Activated CD4-positive, alpha-beta T cell treated with anti-CD3 and anti-CD28 coated beads, Interleukin-2, amount 10 ng/mL, durations not matched to agents 24 days and 14 days (primary cell): ENCODE measurements at regions not wholly inside any gene's neighbourhood (a gene's known extent, or its start where the extent isn't known, plus 50 kb on each side); places are given as distances from the start of the nearest gene placed in this dataset.
"Not testable (repeated sequence)": the region's sequence is repeated elsewhere in the genome, so short reads cannot be mapped to it uniquely, and the experiment has no call there.

Source experiments
- DNase-seq: peaks from one replicate; pipeline ENCODE4 v3.0.0; 2022
- H3K27ac Mint-ChIP-seq: one replicate; pipeline ENCODE4 v1.8.0; 2022; ENCODE audit warnings: mild to moderate bottlenecking, mixed read lengths
- H3K27me3 Mint-ChIP-seq: one replicate; pipeline ENCODE4 v1.8.0; 2022; ENCODE audit warnings: mixed read lengths
- H3K36me3 Mint-ChIP-seq: one replicate; pipeline ENCODE4 v1.8.0; 2022; ENCODE audit warnings: low read depth, mild to moderate bottlenecking, mixed read lengths
- H3K4me1 Mint-ChIP-seq: one replicate; pipeline ENCODE4 v1.8.0; 2021; ENCODE audit warnings: mixed read lengths
- H3K4me3 Mint-ChIP-seq: one replicate; pipeline ENCODE4 v1.8.0; 2022; ENCODE audit warnings: mild to moderate bottlenecking, moderate library complexity, mixed read lengths
- H3K9me3 Mint-ChIP-seq: one replicate; pipeline ENCODE4 v1.8.0; 2021; ENCODE audit warnings: mixed read lengths
- intact Hi-C: fragments of 100-400 bp; cut with micrococcal nuclease; formaldehyde crosslinking; loops from one replicate; pipeline ENCODE4 v1.15.1; 2023

GRCh38 chr15:28789401-28790114 is 58.9 kb downstream of the GOLGA6L7 start:
- Mint-ChIP-seq H3K27me3 (peaks cover 46% of the 10 kb centered on the region), H3K4me3 (peak overlapping the region; percentile 23)
- H3K4me1 Mint-ChIP-seq, H3K36me3 Mint-ChIP-seq, H3K9me3 Mint-ChIP-seq, H3K27ac Mint-ChIP-seq, intact Hi-C loops: not testable (repeated sequence)
- peak; percentile 62 for DNase-seq

DNA sequence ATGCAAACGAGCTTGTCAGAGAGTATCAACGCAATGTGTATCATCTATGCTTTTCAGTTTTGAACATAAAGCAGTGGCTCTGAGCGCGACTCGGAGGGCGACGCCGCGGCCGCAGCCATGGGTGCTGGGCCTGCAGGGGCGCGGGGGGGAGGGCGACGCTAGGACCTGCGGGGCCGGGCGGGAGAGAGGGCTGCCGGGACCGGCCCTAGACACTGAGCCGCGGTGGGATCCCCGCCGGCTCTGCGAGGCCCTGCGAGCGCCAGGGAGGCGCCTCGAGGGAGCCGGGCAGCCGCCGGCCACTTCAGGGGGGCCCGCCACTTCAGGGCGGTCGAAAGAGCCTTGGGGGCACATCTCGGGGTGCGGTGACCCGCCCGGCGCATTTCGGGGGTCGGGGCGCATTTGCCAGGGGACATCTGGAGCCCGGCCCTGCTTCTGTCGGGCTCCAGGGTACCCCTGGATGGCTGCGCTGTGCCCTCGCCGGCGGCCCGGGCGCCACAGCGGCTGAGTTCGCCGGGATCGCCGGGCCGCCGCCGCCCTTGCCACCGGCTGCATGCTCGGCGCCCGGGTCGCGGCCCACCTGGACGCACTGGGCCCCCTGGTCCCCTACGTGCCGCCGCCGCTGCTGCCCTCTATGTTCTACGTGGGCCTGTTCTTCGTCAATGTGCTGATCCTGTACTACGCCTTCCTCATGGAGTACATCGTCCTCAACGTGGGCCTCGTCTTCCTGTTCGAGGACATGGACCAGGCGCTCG is 59.6 kb downstream of the GOLGA6L7 start:
- H3K27me3 Mint-ChIP-seq = peaks cover 46% of the 10 kb centered on the region
- DNase-seq, H3K9me3 Mint-ChIP-seq, H3K4me3 Mint-ChIP-seq, intact Hi-C loops, H3K36me3 Mint-ChIP-seq, H3K4me1 Mint-ChIP-seq, H3K27ac Mint-ChIP-seq: not testable (repeated sequence)

- H3K27me3 Mint-ChIP-seq = peaks cover 44% of the 10 kb centered on the region
- DNase-seq, H3K4me1 Mint-ChIP-seq, H3K27ac Mint-ChIP-seq, H3K4me3 Mint-ChIP-seq, H3K36me3 Mint-ChIP-seq, intact Hi-C loops, H3K9me3 Mint-ChIP-seq: not testable (repeated sequence)
These were observed 60.3 kb downstream of the GOLGA6L7 start for GRCh38 chr15:28788176-28788575.

- no peak overlapping the region for H3K27ac Mint-ChIP-seq
- H3K4me3 Mint-ChIP-seq = no peak overlapping the region
- intact Hi-C loops = no loop called here
- no peaks in the 10 kb centered on the region for H3K9me3 Mint-ChIP-seq
- H3K36me3 Mint-ChIP-seq = no peaks in the 10 kb centered on the region
- H3K4me1 Mint-ChIP-seq = peaks cover 2% of the 10 kb centered on the region
- DNase-seq = no peak
- peaks cover 35% of the 10 kb centered on the region for H3K27me3 Mint-ChIP-seq
These were observed 61.9 kb downstream of the GOLGA6L7 start for GRCh38 chr15:28786521-28786920.

GRCh38 chr15:28784347-28785163 is 63.9 kb downstream of the GOLGA6L7 start:
- H3K27ac Mint-ChIP-seq, H3K4me1 Mint-ChIP-seq, H3K4me3 Mint-ChIP-seq, DNase-seq, H3K9me3 Mint-ChIP-seq, intact Hi-C loops, H3K36me3 Mint-ChIP-seq: not testable (repeated sequence)
- H3K27me3 Mint-ChIP-seq = peaks cover 29% of the 10 kb centered on the region

- no peak overlapping the region for H3K4me3 Mint-ChIP-seq
- no peaks in the 10 kb centered on the region for H3K9me3 Mint-ChIP-seq
- H3K36me3 Mint-ChIP-seq = no peaks in the 10 kb centered on the region
- intact Hi-C loops = no loop called here
- H3K27me3 Mint-ChIP-seq = peaks cover 28% of the 10 kb centered on the region
- H3K4me1 Mint-ChIP-seq = no peaks in the 10 kb centered on the region
- no peak for DNase-seq
- H3K27ac Mint-ChIP-seq = no peak overlapping the region
These were observed 64.6 kb downstream of the GOLGA6L7 start for GRCh38 chr15:28783873-28784272.

DNA sequence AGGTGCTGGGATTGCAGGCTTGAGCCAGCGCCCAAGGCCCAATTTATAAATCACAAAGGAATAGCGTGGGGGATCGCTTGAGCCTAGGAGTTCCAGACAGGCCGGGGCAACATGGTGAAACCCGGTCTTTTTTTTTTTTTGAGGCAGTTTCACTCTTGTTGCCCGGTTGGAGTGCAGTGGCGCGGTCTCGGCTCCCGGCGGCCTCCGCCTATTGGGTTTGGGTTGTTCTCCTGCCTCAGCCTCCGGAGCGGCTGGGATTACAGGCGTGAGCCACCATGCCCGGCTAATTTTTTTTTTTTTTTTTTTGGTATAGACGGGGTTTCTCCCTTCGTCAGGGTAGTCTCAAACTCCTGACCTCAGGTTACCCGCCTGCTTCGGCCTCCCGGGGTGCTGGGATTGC is 65.0 kb downstream of the GOLGA6L7 start:
- no peak for DNase-seq
- Mint-ChIP-seq H3K4me3 (no peak overlapping the region), H3K27ac (no peak overlapping the region), H3K9me3 (no peaks in the 10 kb centered on the region), H3K36me3 (no peaks in the 10 kb centered on the region), H3K27me3 (peaks cover 28% of the 10 kb centered on the region), H3K4me1 (no peaks in the 10 kb centered on the region)
- intact Hi-C loops = no loop called here

DNA sequence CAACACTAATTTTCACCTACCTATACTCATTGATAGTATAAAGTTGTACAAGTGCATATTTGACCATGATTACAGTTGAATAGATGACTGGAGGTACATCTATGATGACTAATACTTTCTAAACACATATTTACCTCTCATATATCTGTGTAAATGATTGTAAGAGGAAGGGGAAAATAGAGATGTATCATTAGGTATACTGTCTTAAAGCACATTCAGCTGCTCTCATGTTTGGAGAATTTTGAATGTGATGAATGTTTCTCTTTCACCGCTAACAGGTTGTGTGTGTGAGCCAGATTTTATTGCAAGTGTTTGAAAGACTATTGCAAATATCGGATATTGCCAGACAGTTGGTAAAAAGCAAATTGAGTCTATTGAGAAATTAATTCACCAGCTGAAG is 66.2 kb upstream of the GOLGA8M start:
- H3K4me3 Mint-ChIP-seq, H3K9me3 Mint-ChIP-seq, DNase-seq, H3K4me1 Mint-ChIP-seq, H3K27ac Mint-ChIP-seq, intact Hi-C loops, H3K27me3 Mint-ChIP-seq, H3K36me3 Mint-ChIP-seq: not testable (repeated sequence)

DNA sequence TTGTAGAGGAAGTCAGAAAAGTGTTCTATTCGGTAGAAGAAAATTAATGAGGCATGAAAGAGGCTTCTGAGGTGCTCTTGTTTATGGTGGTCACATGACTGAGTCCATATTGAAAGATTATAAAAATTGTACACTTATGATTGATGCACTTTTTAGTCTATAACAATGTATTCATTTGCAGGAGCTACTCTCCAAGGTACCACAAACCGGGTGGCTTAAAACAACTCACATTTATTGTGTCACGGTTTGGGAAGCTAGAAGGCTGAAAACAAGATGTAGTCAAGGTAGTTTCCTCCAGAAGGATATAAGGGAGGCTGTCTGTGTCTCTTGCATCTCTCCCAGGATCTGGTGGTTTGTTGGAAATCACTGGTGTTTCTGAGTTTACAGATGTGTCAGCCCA is 60.6 kb upstream of the GOLGA8M start:
- H3K4me1 Mint-ChIP-seq, H3K27ac Mint-ChIP-seq, H3K36me3 Mint-ChIP-seq, intact Hi-C loops, H3K27me3 Mint-ChIP-seq, H3K4me3 Mint-ChIP-seq, DNase-seq, H3K9me3 Mint-ChIP-seq: not testable (repeated sequence)
